ENCODE measurements at regions not wholly inside any gene's neighbourhood (a gene's known extent, or its start where the extent isn't known, plus 50 kb on each side); places are given as distances from the start of the nearest gene placed in this dataset.

GRCh38 chr2:19150726-19151125, 207.7 kb downstream of the OSR1 start:
- TF ChIP-seq CTCF (conservative IDR thresholded peaks at IDR 0.05; ENCODE audit: low read depth, low read length): no peak
- no peak overlapping the region for H3K4me3 ChIP-seq (ENCODE audit: low read length)
- DNase-seq (ENCODE audit: low read depth): no peak

- DNase-seq (ENCODE audit: low read depth): no peak
- no peak for TF ChIP-seq CTCF (conservative IDR thresholded peaks at IDR 0.05; ENCODE audit: low read depth, low read length)
- H3K4me3 ChIP-seq (ENCODE audit: low read length): no peak overlapping the region
Observed at GRCh38 chr2:19146867-19147266, 211.6 kb downstream of the OSR1 start.

GRCh38 chr2:19141234-19142004, 217.0 kb downstream of the OSR1 start:
- TF ChIP-seq CTCF (conservative IDR thresholded peaks at IDR 0.05; ENCODE audit: low read depth, low read length): no peak
- no peak for DNase-seq (ENCODE audit: low read depth)
- no peak overlapping the region for H3K4me3 ChIP-seq (ENCODE audit: low read length)

GRCh38 chr2:19140463-19141208, 217.8 kb downstream of the OSR1 start:
- no peak for TF ChIP-seq CTCF (conservative IDR thresholded peaks at IDR 0.05; ENCODE audit: low read depth, low read length)
- peak; percentile 33 for DNase-seq (ENCODE audit: low read depth)
- H3K4me3 ChIP-seq (ENCODE audit: low read length): no peak overlapping the region

GRCh38 chr2:19139386-19139785, 219.0 kb downstream of the OSR1 start:
- no peak overlapping the region for H3K4me3 ChIP-seq (ENCODE audit: low read length)
- no peak for TF ChIP-seq CTCF (conservative IDR thresholded peaks at IDR 0.05; ENCODE audit: low read depth, low read length)
- no peak for DNase-seq (ENCODE audit: low read depth)

GRCh38 chr2:19138264-19138825, 220.1 kb downstream of the OSR1 start:
- DNase-seq (ENCODE audit: low read depth): no peak
- TF ChIP-seq CTCF (conservative IDR thresholded peaks at IDR 0.05; ENCODE audit: low read depth, low read length): no peak
- H3K4me3 ChIP-seq (ENCODE audit: low read length): no peak overlapping the region

Data from retinal pigment epithelial cell (primary cell).